ENCODE measurements at regions not wholly inside any gene's neighbourhood (a gene's known extent, or its start where the extent isn't known, plus 50 kb on each side); places are given as distances from the start of the nearest gene placed in this dataset.

DNA sequence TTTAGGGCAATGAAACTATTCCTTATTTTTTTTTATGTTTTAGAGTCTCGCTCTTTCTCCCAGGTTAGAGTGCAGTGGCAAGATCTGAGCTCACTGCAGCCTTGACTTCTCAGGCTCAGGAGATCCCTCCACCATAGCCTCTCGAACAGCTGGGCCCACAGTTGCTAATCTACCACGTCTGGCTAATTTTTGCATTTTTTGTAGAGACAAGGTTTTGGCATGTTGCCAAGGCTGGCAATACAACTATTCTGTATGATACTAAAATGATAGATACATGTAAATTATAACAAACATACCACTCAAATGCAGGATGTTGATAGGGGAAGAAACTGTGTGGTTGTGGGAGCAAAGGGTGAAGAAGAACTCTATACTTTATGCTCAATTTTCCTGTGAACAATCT is 401.3 kb downstream of the ZFHX3 start:
- Histone ChIP-seq H3K4me2 (ENCODE audit: low read depth, low read length, poor library complexity, severe bottlenecking) (no peak overlapping the region), H3F3A (ENCODE audit: insufficient read depth) (no peaks in the 10 kb centered on the region), H3K9me3 (ENCODE audit: insufficient read depth, low read length) (no peaks in the 10 kb centered on the region), H3K36me3 (ENCODE audit: low read length) (no peaks in the 10 kb centered on the region), H3K79me2 (ENCODE audit: insufficient read depth, low read length) (no peaks in the 10 kb centered on the region; the same call in 1 of the 2 replicates), H3K27me3 (ENCODE audit: low read length) (no peaks in the 10 kb centered on the region), H3K27ac (ENCODE audit: low read depth, low read length) (no peak overlapping the region), H2AFZ (ENCODE audit: low read depth, low read length, severe bottlenecking) (no peak overlapping the region), H4K20me1 (ENCODE audit: low read depth, low read length) (peaks cover 13% of the 10 kb centered on the region; the same call in 1 of the 2 replicates), H3K9ac (ENCODE audit: low read length) (no peak overlapping the region), H3K9me2 (replicated peaks; ENCODE audit: insufficient read depth, low read length) (no peaks in the 10 kb centered on the region), H3K4me3 (ENCODE audit: insufficient read depth, low read length, poor library complexity, severe bottlenecking) (no peak overlapping the region)
- TF ChIP-seq EZH2phosphoT487 (conservative IDR thresholded peaks at IDR 0.05; ENCODE audit: low read length): no peak
- TF ChIP-seq, protein P1, sequence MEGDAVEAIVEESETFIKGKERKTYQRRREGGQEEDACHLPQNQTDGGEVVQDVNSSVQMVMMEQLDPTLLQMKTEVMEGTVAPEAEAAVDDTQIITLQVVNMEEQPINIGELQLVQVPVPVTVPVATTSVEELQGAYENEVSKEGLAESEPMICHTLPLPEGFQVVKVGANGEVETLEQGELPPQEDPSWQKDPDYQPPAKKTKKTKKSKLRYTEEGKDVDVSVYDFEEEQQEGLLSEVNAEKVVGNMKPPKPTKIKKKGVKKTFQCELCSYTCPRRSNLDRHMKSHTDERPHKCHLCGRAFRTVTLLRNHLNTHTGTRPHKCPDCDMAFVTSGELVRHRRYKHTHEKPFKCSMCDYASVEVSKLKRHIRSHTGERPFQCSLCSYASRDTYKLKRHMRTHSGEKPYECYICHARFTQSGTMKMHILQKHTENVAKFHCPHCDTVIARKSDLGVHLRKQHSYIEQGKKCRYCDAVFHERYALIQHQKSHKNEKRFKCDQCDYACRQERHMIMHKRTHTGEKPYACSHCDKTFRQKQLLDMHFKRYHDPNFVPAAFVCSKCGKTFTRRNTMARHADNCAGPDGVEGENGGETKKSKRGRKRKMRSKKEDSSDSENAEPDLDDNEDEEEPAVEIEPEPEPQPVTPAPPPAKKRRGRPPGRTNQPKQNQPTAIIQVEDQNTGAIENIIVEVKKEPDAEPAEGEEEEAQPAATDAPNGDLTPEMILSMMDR (IDR thresholded peaks at IDR 0.05; ENCODE audit: insufficient read depth, low read length, poor library complexity, severe bottlenecking): no peak

DNA sequence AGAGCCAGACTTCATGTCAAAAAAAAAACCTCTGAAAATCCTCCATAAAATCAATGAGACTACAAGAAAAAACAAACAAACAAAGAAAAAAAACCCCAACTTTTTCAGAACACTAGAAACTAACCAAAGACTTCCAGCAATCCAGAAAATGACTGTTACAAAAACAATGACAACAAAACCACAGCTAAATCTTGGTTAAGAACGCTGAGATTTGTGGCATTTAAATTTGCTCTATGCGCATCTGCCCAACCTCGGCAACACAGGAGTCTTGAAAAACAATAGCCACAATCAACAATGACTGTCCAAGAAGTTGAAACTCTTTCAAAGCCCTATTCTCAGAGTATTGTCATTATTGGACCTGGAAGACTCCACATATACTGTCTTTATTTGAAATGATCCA is 402.4 kb downstream of the ZFHX3 start:
- Histone ChIP-seq H3K4me2 (ENCODE audit: low read depth, low read length, poor library complexity, severe bottlenecking) (no peak overlapping the region), H3K9ac (ENCODE audit: low read length) (no peak overlapping the region), H3K36me3 (ENCODE audit: low read length) (no peaks in the 10 kb centered on the region), H3K9me2 (replicated peaks; ENCODE audit: insufficient read depth, low read length) (no peaks in the 10 kb centered on the region), H3F3A (ENCODE audit: insufficient read depth) (no peaks in the 10 kb centered on the region; the same call in 1 of the 2 replicates), H2AFZ (ENCODE audit: low read depth, low read length, severe bottlenecking) (no peak overlapping the region), H3K79me2 (ENCODE audit: insufficient read depth, low read length) (no peaks in the 10 kb centered on the region), H3K4me3 (ENCODE audit: insufficient read depth, low read length, poor library complexity, severe bottlenecking) (no peak overlapping the region), H4K20me1 (ENCODE audit: low read depth, low read length) (peaks cover 13% of the 10 kb centered on the region; the same call in 1 of the 2 replicates), H3K27ac (ENCODE audit: low read depth, low read length) (no peak overlapping the region), H3K9me3 (ENCODE audit: insufficient read depth, low read length) (no peaks in the 10 kb centered on the region), H3K27me3 (ENCODE audit: low read length) (no peaks in the 10 kb centered on the region)
- TF ChIP-seq, protein P1 (IDR thresholded peaks at IDR 0.05; ENCODE audit: insufficient read depth, low read length, poor library complexity, severe bottlenecking): no peak
- TF ChIP-seq EZH2phosphoT487 (conservative IDR thresholded peaks at IDR 0.05; ENCODE audit: low read length): no peak

DNA sequence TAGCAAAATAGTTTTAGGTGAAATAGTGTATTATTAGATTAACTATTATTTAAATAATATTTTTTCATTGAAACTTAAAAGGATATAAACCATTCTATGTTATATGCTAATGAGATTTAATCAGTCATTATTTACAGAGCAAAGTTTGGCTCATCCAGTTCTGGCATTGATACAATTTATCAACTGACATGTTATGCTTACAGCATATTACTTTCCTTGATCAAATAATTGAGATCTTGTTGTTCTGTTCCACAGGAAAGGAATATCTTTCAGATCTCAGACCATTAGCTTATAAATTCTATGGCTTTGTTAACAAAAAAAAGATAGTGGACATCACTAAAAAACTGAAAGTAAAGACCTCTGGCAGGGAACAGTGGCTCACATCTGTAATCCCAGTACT is 403.0 kb downstream of the ZFHX3 start:
- no peak for TF ChIP-seq EZH2phosphoT487 (conservative IDR thresholded peaks at IDR 0.05; ENCODE audit: low read length)
- TF ChIP-seq, protein P1 (IDR thresholded peaks at IDR 0.05; ENCODE audit: insufficient read depth, low read length, poor library complexity, severe bottlenecking): no peak
- no peak overlapping the region for H2AFZ ChIP-seq (ENCODE audit: low read depth, low read length, severe bottlenecking)
- no peaks in the 10 kb centered on the region for H3K36me3 ChIP-seq (ENCODE audit: low read length)
- H3K79me2 ChIP-seq (ENCODE audit: insufficient read depth, low read length): no peaks in the 10 kb centered on the region
- peaks cover 13% of the 10 kb centered on the region; the same call in 1 of the 2 replicates for H4K20me1 ChIP-seq (ENCODE audit: low read depth, low read length)
- H3K9me3 ChIP-seq (ENCODE audit: insufficient read depth, low read length): no peaks in the 10 kb centered on the region
- no peaks in the 10 kb centered on the region; the same call in 1 of the 2 replicates for H3F3A ChIP-seq (ENCODE audit: insufficient read depth)
- H3K9ac ChIP-seq (ENCODE audit: low read length): no peak overlapping the region
- H3K4me2 ChIP-seq (ENCODE audit: low read depth, low read length, poor library complexity, severe bottlenecking): no peak overlapping the region
- H3K4me3 ChIP-seq (ENCODE audit: insufficient read depth, low read length, poor library complexity, severe bottlenecking): no peak overlapping the region
- H3K27ac ChIP-seq (ENCODE audit: low read depth, low read length): no peak overlapping the region
- H3K9me2 ChIP-seq (replicated peaks; ENCODE audit: insufficient read depth, low read length): no peaks in the 10 kb centered on the region
- no peaks in the 10 kb centered on the region for H3K27me3 ChIP-seq (ENCODE audit: low read length)
